Neutrophil (primary cell): ENCODE measurements at regions not wholly inside any gene's neighbourhood (a gene's known extent, or its start where the extent isn't known, plus 50 kb on each side); places are given as distances from the start of the nearest gene placed in this dataset.

Experiments
- H3K27ac ChIP-seq: fragments of 200-600 bp; sonication (generic); 2 replicates; pipeline ENCODE4 v1.5.1; 2016; ENCODE audit warnings: mild to moderate bottlenecking, moderate library complexity
- H3K27me3 ChIP-seq: fragments of 200-600 bp; sonication (generic); 2 replicates; pipeline ENCODE4 v1.6.0; 2016; ENCODE audit warnings: mild to moderate bottlenecking
- H3K36me3 ChIP-seq: fragments of 200-600 bp; sonication (generic); 2 replicates; pipeline ENCODE4 v1.5.1; 2017
- H3K4me1 ChIP-seq, 2 experiments: fragments of 200-600 bp in 1 of 2; sonication (generic) in 1 of 2; 1 replicate in 1 of 2; 2 replicates in 1 of 2; pipeline versions ENCODE4 v1.5.1 to v1.6.1; 2013 to 2016; ENCODE audit warnings: low read depth in 1 of 2, low read length in 1 of 2, mild to moderate bottlenecking in 1 of 2, moderate library complexity in 1 of 2; ENCODE audit not compliant: control insufficient read depth in 1 of 2, insufficient read depth in 1 of 2
- H3K4me3 ChIP-seq, 2 experiments: fragments of 200-600 bp in 1 of 2; sonication (generic) in 1 of 2; 1 replicate in 1 of 2; 2 replicates in 1 of 2; pipeline ENCODE4 v1.5.1; 2013 to 2016; ENCODE audit warnings: low read depth in 1 of 2, low read length in 1 of 2, mild to moderate bottlenecking in 1 of 2, moderate library complexity in 1 of 2
- H3K9me3 ChIP-seq: fragments of 200-600 bp; sonication (generic); 2 replicates; pipeline ENCODE4 v1.5.1; 2016
- TF ChIP-seq, protein P1 (sequence below): fragments of 200-600 bp; sonication (generic); IDR thresholded peaks from 2 replicates; pipeline ENCODE4 v1.5.1; 2016; ENCODE audit warnings: antibody characterized with exemption

DNA sequence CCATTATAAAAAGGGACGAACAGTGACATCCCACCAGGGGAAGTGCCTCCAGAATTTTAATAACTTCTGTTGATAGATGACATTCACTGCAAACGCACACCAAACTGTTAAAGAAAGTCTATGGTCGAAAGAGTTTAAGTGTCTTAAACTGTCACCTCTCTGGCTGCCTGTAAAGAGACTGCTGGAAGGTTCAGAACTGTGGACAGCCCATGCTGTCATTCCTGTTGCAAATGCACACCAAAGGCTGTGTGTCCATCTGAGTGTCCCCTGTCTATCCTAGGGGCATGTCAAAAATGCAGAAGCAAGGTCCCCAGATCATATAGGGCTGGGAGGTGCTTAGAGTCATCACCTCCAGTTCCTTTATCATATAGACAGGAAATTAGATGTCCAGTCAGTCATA lies 171.8 kb downstream of the CYRIA start:
- Histone ChIP-seq H3K27ac (no peak overlapping the region), H3K4me3 (no peak overlapping the region), H3K36me3 (no peaks in the 10 kb centered on the region), H3K27me3 (peaks cover 3% of the 10 kb centered on the region), H3K4me1 (no peaks in the 10 kb centered on the region), H3K9me3 (no peaks in the 10 kb centered on the region)
- TF ChIP-seq, protein P1, sequence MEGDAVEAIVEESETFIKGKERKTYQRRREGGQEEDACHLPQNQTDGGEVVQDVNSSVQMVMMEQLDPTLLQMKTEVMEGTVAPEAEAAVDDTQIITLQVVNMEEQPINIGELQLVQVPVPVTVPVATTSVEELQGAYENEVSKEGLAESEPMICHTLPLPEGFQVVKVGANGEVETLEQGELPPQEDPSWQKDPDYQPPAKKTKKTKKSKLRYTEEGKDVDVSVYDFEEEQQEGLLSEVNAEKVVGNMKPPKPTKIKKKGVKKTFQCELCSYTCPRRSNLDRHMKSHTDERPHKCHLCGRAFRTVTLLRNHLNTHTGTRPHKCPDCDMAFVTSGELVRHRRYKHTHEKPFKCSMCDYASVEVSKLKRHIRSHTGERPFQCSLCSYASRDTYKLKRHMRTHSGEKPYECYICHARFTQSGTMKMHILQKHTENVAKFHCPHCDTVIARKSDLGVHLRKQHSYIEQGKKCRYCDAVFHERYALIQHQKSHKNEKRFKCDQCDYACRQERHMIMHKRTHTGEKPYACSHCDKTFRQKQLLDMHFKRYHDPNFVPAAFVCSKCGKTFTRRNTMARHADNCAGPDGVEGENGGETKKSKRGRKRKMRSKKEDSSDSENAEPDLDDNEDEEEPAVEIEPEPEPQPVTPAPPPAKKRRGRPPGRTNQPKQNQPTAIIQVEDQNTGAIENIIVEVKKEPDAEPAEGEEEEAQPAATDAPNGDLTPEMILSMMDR = no peak

DNA sequence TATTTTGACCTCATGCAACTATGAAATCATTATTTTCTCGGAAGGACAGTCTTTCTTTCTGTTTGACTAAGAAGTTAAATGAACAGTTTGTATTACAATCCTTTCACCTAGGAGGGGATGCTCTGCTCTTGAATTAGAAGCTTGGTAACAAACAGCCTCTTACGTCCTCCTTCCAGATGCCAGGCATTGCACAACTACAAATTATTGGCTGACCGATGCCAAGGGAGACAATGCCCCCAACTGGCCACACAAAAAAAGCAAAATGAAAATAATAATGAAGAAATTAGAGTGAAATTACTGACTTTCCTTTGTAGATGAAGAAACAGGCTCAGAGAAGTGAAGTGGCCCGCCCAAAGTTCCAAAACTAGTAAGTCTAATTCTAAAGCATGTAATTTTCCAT lies 177.9 kb downstream of the CYRIA start:
- Histone ChIP-seq H3K4me1 (no peaks in the 10 kb centered on the region), H3K27me3 (peaks cover 6% of the 10 kb centered on the region), H3K36me3 (no peaks in the 10 kb centered on the region), H3K4me3 (no peak overlapping the region), H3K27ac (no peak overlapping the region), H3K9me3 (no peaks in the 10 kb centered on the region)
- TF ChIP-seq, protein P1 = no peak

GRCh38 chr2:16485251-16485650 lies 180.4 kb downstream of the CYRIA start:
- Histone ChIP-seq H3K4me3 (no peak overlapping the region), H3K27ac (no peak overlapping the region), H3K4me1 (no peaks in the 10 kb centered on the region), H3K9me3 (no peaks in the 10 kb centered on the region), H3K27me3 (peaks cover 6% of the 10 kb centered on the region), H3K36me3 (no peaks in the 10 kb centered on the region)
- TF ChIP-seq, protein P1 = no peak

DNA sequence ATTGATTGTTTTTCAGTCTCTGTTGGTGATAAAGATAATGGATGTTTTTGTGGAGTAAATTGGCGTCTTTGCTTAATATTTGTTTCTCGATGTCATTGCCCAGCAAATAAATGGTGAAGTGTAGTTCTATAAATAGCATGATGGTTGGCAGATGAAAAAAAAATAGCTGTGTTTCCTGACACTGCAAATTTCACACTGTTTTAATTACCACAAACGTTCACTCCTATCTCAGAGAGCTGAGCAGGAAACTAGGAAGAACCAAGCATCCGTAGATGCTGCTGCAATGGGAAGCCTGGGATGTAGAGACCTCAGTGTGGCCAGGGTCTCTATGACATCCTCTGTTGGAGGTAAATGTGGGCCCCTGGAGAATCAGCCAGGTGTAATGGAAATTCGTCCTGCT lies 183.2 kb downstream of the CYRIA start:
- no peaks in the 10 kb centered on the region for H3K9me3 ChIP-seq
- TF ChIP-seq, protein P1 = no peak
- no peaks in the 10 kb centered on the region for H3K36me3 ChIP-seq
- no peak overlapping the region for H3K27ac ChIP-seq
- no peaks in the 10 kb centered on the region for H3K4me1 ChIP-seq
- H3K4me3 ChIP-seq = no peak overlapping the region
- H3K27me3 ChIP-seq = peaks cover 18% of the 10 kb centered on the region

DNA sequence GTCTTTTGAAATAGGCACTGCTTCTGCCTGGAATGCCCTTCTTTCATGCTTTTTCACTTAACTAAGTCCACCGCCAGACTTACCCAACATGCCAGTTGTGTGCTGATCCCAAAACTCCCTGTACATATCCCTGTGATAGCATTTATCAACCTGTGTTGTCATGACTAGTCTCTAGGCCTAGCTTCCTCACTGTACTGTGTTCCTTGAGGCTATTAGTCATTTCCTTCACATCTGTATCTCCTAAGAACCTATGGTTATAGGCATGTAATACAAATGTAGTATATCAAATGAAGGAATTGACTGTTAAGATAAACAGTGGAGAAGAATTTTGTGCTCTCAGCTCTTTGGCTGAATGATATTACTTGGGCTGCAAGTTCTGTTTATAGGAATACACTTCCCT lies 184.3 kb downstream of the CYRIA start:
- no peak overlapping the region for H3K4me3 ChIP-seq
- H3K36me3 ChIP-seq = no peaks in the 10 kb centered on the region
- TF ChIP-seq, protein P1 = no peak
- H3K4me1 ChIP-seq = no peaks in the 10 kb centered on the region
- peaks cover 19% of the 10 kb centered on the region for H3K27me3 ChIP-seq
- no peaks in the 10 kb centered on the region for H3K9me3 ChIP-seq
- H3K27ac ChIP-seq = no peak overlapping the region

- H3K4me1 ChIP-seq = no peaks in the 10 kb centered on the region
- no peaks in the 10 kb centered on the region for H3K36me3 ChIP-seq
- H3K4me3 ChIP-seq = no peak overlapping the region
- peaks cover 19% of the 10 kb centered on the region for H3K27me3 ChIP-seq
- H3K27ac ChIP-seq = no peak overlapping the region
- no peaks in the 10 kb centered on the region for H3K9me3 ChIP-seq
- TF ChIP-seq, protein P1 = no peak
These were observed 185.9 kb downstream of the CYRIA start for GRCh38 chr2:16479721-16480120.
